Nephron progenitor cell (in vitro differentiated cells): ENCODE measurements at regions not wholly inside any gene's neighbourhood (a gene's known extent, or its start where the extent isn't known, plus 50 kb on each side); places are given as distances from the start of the nearest gene placed in this dataset.

Experiments used
- DNase-seq: peaks from one replicate; pipeline ENCODE4 v3.0.0; 2021
- H3K27ac Mint-ChIP-seq: 2 replicates; pipeline ENCODE4 v1.8.0; 2021; ENCODE audit warnings: mild to moderate bottlenecking, moderate library complexity, mixed read lengths
- H3K27me3 Mint-ChIP-seq: 2 replicates; pipeline ENCODE4 v1.8.0; 2021; ENCODE audit warnings: mild to moderate bottlenecking, low read depth, mixed read lengths; ENCODE audit not compliant: poor library complexity
- H3K36me3 Mint-ChIP-seq: 2 replicates; pipeline ENCODE4 v1.8.0; 2021; ENCODE audit warnings: low read depth, mixed read lengths
- H3K4me1 Mint-ChIP-seq: 2 replicates; pipeline ENCODE4 v1.8.0; 2021; ENCODE audit warnings: mixed read lengths
- H3K4me3 Mint-ChIP-seq: 2 replicates; pipeline ENCODE4 v1.8.0; 2021; ENCODE audit warnings: mild to moderate bottlenecking, moderate library complexity, mixed read lengths
- H3K9me3 Mint-ChIP-seq: 2 replicates; pipeline ENCODE4 v1.8.0; 2021; ENCODE audit warnings: mild to moderate bottlenecking, moderate library complexity, mixed read lengths
- TF ChIP-seq, protein P1 (sequence below): fragments of 200-600 bp; sonication (generic); IDR thresholded peaks from 2 replicates; pipeline ENCODE4 v1.5.0; 2021; ENCODE audit warnings: antibody characterized with exemption

DNA sequence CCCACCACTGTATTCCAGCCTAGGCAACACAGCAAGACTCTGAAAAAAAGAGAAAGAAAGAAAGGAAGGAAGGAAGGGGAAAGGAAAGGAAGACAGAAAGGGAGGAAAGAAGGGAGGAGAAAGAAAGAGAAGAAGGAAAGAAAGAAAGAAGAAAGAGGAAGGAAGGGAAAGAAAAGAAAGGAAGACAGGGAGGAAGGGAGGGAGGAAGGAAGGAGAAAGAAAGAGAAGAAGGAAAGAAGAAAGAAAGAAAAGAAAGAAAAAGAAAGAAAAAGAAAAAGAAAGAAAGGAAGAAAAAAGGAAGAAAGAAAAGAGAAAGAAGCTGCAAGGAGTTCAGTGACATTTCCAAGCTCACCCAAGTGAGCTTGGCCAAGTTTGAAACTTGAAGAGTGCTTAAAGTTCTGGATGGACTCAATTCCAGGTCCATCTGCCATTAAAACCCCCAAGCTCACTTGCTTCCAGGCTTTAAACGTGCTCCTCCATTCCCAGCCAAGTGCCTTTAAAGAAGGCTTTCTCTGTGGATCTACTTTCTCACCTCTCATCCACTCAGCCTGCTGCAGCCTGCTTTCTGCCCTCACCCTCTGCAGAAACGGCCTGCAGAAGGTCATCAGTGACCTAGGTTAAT lies 101.5 kb downstream of the VCPKMT start:
- no peak overlapping the region for H3K27ac Mint-ChIP-seq
- peaks cover 11% of the 10 kb centered on the region for H3K9me3 Mint-ChIP-seq
- H3K4me1 Mint-ChIP-seq, result peaks cover 14% of the 10 kb centered on the region

DNA sequence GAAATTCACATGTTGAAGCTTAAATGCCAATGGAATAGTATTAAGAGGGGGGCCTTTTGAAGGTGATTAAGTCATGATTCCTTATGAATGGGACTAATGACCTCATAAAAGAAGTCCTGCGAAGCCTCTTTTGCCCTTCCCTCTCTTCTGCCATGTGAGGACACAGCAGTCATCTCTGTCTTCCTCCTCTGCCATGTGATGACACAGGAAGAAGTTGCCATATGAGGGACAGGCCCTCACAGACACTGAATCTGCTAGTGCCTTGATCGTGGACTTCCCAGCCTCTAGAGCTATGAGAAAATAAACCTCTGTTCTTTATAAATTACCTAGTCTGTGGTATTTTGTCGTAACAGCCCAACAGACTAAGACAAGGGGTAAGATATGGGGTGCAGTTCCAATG lies 100.7 kb downstream of the VCPKMT start:
- peaks cover 8% of the 10 kb centered on the region for H3K4me1 Mint-ChIP-seq
- H3K9me3 Mint-ChIP-seq, result peaks cover 16% of the 10 kb centered on the region
- DNase-seq, result no peak
- no peak overlapping the region for H3K27ac Mint-ChIP-seq
- peaks cover 30% of the 10 kb centered on the region for H3K27me3 Mint-ChIP-seq
- TF ChIP-seq, protein P1, sequence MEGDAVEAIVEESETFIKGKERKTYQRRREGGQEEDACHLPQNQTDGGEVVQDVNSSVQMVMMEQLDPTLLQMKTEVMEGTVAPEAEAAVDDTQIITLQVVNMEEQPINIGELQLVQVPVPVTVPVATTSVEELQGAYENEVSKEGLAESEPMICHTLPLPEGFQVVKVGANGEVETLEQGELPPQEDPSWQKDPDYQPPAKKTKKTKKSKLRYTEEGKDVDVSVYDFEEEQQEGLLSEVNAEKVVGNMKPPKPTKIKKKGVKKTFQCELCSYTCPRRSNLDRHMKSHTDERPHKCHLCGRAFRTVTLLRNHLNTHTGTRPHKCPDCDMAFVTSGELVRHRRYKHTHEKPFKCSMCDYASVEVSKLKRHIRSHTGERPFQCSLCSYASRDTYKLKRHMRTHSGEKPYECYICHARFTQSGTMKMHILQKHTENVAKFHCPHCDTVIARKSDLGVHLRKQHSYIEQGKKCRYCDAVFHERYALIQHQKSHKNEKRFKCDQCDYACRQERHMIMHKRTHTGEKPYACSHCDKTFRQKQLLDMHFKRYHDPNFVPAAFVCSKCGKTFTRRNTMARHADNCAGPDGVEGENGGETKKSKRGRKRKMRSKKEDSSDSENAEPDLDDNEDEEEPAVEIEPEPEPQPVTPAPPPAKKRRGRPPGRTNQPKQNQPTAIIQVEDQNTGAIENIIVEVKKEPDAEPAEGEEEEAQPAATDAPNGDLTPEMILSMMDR, result no peak
- no peak overlapping the region for H3K4me3 Mint-ChIP-seq
- peaks cover 6% of the 10 kb centered on the region for H3K36me3 Mint-ChIP-seq

More for the DNA sequence above, 101.5 kb downstream of the VCPKMT start:
- TF ChIP-seq, protein P1, result no peak
- no peak for DNase-seq
- Mint-ChIP-seq H3K27me3 (peaks cover 30% of the 10 kb centered on the region), H3K36me3 (peaks cover 11% of the 10 kb centered on the region), H3K4me3 (no peak overlapping the region)

DNA sequence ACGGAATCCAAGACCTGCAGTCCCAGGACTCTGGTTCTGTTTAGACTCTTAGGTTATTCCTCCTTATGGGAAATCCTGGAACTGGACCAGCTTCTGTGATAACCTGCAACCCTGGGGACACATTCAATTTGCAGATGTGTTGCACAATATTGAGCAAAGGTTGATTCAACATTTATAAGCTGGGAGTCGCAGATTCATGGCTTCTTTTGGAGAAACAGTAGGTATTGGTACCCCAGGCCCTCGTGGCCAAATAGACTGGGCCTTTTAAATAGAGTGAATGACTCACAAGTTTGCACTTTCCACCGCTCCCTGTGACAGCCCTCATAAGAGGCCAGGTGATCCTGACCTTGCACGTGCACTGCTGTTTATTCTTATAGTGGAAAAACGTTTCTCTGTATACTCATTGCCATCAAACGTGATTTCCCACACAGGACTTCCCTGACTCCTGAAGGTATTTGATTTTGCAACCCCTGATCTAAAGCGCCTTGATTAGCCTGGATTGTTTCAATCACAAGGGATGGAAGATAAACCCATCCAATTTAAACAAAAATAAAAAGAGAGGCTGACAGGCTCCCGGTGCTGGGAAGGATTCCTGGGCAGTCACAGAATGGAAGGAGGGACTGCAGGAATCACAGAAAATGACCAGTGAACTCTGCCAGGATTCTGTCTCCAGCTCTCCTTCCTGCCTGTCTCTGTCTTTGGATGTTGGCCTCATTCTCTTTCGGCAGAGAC lies 98.0 kb downstream of the VCPKMT start:
- H3K4me3 Mint-ChIP-seq, result no peak overlapping the region
- TF ChIP-seq, protein P1, result no peak
- DNase-seq, result no peak
- no peak overlapping the region for H3K27ac Mint-ChIP-seq
- H3K4me1 Mint-ChIP-seq, result peaks cover 8% of the 10 kb centered on the region
- H3K36me3 Mint-ChIP-seq, result peaks cover 4% of the 10 kb centered on the region
- peaks cover 20% of the 10 kb centered on the region for H3K9me3 Mint-ChIP-seq
- H3K27me3 Mint-ChIP-seq, result peaks cover 23% of the 10 kb centered on the region

DNA sequence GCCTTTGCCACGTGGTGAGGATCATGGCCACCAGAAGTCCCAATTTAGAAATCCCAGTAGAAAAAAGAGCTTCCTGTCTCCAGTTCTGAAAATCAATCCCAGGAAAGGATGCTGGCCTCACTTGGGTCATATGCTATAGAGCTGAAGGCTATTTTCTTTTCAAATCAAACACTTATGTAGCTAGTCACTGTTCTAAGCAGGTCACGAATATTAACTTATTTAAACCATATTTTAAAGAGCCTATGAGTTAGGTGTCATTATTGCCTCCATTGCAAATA lies 97.5 kb downstream of the VCPKMT start:
- TF ChIP-seq, protein P1, result no peak
- no peak for DNase-seq
- H3K4me1 Mint-ChIP-seq, result peaks cover 8% of the 10 kb centered on the region

DNA sequence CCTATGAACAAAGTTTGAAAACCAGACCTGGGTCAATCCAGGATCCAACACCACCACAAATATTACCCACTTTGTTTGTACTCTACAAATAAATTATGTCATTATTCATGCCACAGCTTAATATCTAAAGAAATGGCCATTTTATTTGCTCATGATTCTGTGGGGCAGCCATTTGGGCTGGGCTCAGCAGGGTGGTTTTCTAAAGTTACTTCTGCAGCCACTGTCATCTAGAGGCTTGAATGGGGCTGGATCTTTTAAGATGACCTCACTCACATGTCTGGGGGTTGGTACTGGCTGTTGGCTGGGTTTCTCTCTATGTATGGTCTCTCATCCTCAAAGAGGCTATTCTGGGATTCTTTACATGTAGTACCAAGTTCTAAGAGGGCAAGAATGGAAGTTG lies 96.2 kb downstream of the VCPKMT start:
- no peak for DNase-seq
- no peak overlapping the region for H3K27ac Mint-ChIP-seq
- H3K27me3 Mint-ChIP-seq, result peaks cover 17% of the 10 kb centered on the region
- H3K36me3 Mint-ChIP-seq, result peaks cover 4% of the 10 kb centered on the region
- H3K4me1 Mint-ChIP-seq, result peaks cover 8% of the 10 kb centered on the region
- H3K4me3 Mint-ChIP-seq, result no peak overlapping the region
- H3K9me3 Mint-ChIP-seq, result peaks cover 21% of the 10 kb centered on the region
- TF ChIP-seq, protein P1, result no peak

More for the DNA sequence above, 97.5 kb downstream of the VCPKMT start:
- Mint-ChIP-seq H3K4me3 (no peak overlapping the region), H3K27me3 (peaks cover 20% of the 10 kb centered on the region), H3K36me3 (peaks cover 4% of the 10 kb centered on the region), H3K9me3 (peaks cover 20% of the 10 kb centered on the region), H3K27ac (no peak overlapping the region)

DNA sequence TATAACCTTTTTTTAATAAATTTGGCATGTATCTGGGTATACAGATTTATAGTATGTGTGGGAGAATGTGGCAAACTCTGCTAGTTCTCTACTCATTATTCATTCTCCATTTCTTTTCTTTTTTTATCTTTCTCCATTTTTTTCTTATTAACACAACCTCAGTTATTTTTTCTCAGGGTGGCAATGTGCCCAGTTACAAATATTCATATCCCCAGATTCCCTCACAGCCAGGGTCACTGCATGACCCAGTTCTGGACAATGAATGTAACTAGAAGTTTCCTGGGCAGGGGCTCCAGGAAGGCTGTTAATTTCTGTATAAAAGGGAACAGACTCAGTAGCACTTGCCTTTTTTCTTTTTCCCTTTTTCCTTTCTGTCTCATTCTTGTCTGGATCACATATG lies 95.6 kb downstream of the VCPKMT start:
- peaks cover 4% of the 10 kb centered on the region for H3K36me3 Mint-ChIP-seq
- DNase-seq, result no peak
- peaks cover 27% of the 10 kb centered on the region for H3K9me3 Mint-ChIP-seq
- peaks cover 8% of the 10 kb centered on the region for H3K4me1 Mint-ChIP-seq
- no peak overlapping the region for H3K4me3 Mint-ChIP-seq
- TF ChIP-seq, protein P1, result no peak
- no peak overlapping the region for H3K27ac Mint-ChIP-seq
- H3K27me3 Mint-ChIP-seq, result peaks cover 20% of the 10 kb centered on the region
